T-helper 1 cell treated with Interleukin-12 subunit alpha and Interleukin-12 subunit beta and Interleukin-4 antibody, amounts not matched to agents 30 μg/mL and 1 μg/mL, for 36 hours (primary cell): ENCODE measurements at regions not wholly inside any gene's neighbourhood (a gene's known extent, or its start where the extent isn't known, plus 50 kb on each side); places are given as distances from the start of the nearest gene placed in this dataset.

Experiments used
- H3K27ac Mint-ChIP-seq: one replicate; pipeline ENCODE4 v1.8.0; 2021; ENCODE audit warnings: mild to moderate bottlenecking, mixed read lengths
- H3K27me3 Mint-ChIP-seq: one replicate; pipeline ENCODE4 v1.8.0; 2021; ENCODE audit warnings: low read depth, mixed read lengths
- H3K36me3 Mint-ChIP-seq: one replicate; pipeline ENCODE4 v1.8.0; 2021; ENCODE audit warnings: low read depth, mixed read lengths
- H3K4me1 Mint-ChIP-seq: one replicate; pipeline ENCODE4 v1.8.0; 2021; ENCODE audit warnings: low read depth, mixed read lengths
- H3K4me3 Mint-ChIP-seq: one replicate; pipeline ENCODE4 v1.8.0; 2021; ENCODE audit warnings: mild to moderate bottlenecking, moderate library complexity, mixed read lengths
- H3K9me3 Mint-ChIP-seq: one replicate; pipeline ENCODE4 v1.8.0; 2021; ENCODE audit warnings: mixed read lengths

DNA sequence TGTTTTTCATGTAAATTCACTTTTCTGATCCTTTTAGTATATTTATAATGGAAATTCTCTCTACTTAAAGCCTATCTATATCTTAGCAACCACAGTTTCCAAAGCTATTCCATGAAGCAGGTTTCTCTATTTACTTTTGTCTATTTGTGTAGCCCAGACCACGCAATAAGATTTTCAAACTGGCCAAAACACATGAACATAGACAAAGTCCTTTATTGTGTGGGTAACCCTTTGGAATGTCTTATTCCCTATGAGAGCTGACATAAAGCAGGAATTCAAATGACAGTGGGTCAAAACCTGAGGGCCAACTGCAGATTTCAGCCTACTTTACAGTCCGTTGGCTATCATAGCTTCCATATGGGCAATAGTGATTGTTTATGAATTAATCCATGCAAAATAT lies 252.6 kb downstream of the LTN1 start:
- no peaks in the 10 kb centered on the region for H3K27me3 Mint-ChIP-seq
- no peak overlapping the region for H3K27ac Mint-ChIP-seq

DNA sequence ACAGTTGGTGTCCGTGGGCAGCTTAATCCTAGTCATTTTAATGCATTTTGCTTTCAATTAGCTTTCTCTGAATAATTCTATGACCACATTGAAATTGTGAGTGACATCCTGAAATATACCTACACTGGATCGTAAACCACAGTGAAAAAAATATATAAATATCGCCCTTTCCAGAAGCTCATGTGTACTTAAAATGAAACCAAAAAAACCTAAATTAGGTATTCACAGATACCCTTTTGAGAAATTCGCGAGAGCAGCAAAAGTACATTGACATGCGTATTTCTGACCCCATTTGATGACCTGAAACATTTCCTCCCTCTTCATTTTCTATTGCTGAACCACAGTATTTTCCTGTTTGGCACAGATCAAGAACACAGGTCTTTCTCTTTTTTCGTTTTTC lies 253.8 kb downstream of the LTN1 start:
- H3K4me1 Mint-ChIP-seq, result peaks cover 3% of the 10 kb centered on the region
- peaks cover 4% of the 10 kb centered on the region for H3K9me3 Mint-ChIP-seq
- no peak overlapping the region for H3K27ac Mint-ChIP-seq
- peak overlapping the region; percentile 1 for H3K4me3 Mint-ChIP-seq
- no peaks in the 10 kb centered on the region for H3K27me3 Mint-ChIP-seq
- peaks cover 11% of the 10 kb centered on the region for H3K36me3 Mint-ChIP-seq

More for the DNA sequence above, 252.6 kb downstream of the LTN1 start:
- peaks cover 11% of the 10 kb centered on the region for H3K36me3 Mint-ChIP-seq
- H3K4me3 Mint-ChIP-seq, result no peak overlapping the region
- peaks cover 3% of the 10 kb centered on the region for H3K4me1 Mint-ChIP-seq
- H3K9me3 Mint-ChIP-seq, result peaks cover 4% of the 10 kb centered on the region

DNA sequence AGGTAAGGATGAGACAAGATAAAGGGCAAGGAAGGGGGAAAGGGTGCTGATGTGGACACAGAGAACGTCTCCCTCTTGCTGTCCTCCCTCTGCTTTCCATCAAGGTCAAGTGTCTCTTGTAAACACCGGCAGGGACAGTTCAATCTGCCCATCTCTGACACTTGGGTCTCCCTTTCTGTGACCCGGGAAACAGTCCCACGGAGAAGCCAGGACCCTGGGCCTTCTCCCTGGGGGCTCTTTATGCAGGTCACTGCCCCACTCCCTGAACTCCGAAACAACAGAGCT lies 254.3 kb downstream of the LTN1 start:
- H3K36me3 Mint-ChIP-seq, result peaks cover 9% of the 10 kb centered on the region
- no peaks in the 10 kb centered on the region for H3K27me3 Mint-ChIP-seq
- H3K9me3 Mint-ChIP-seq, result peaks cover 2% of the 10 kb centered on the region
- no peak overlapping the region for H3K27ac Mint-ChIP-seq
- peaks cover 3% of the 10 kb centered on the region for H3K4me1 Mint-ChIP-seq
- H3K4me3 Mint-ChIP-seq, result no peak overlapping the region

DNA sequence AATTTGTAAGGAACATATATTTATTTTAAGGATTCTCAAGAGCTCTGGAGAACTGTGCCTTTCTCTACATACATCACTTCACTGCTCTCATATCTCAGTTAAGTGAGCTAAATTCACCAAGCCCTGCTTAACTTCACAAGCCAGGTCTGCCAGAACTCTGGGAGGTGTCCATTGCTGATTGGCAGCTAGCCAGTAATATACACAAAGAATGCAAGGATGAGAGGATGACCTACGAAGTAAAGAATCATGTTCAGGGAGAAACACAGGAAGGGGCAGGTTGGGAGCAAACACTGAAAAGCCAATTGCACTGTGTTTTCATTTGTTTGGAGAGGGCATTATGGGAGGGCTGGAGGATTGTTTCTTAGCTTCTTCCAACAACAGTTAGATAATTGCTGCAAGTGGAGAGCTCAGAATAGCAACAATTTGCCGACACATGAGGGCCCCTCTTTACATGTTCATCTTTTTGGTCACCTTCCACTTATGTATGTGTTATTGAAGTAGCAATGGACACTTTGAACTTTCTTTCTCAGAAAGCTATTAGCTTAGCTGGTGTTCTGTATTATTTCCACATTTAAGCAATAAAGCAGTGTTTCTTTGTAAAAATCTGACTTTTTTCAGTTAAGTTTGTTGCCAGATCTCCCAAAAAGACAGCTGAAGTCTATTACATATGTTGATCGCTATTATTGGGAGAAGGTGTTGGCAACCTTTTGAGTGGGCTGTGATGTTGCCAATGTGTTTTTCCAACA lies 254.8 kb downstream of the LTN1 start:
- no peaks in the 10 kb centered on the region for H3K9me3 Mint-ChIP-seq
- H3K4me3 Mint-ChIP-seq, result no peak overlapping the region
- H3K27ac Mint-ChIP-seq, result no peak overlapping the region
- H3K36me3 Mint-ChIP-seq, result peaks cover 4% of the 10 kb centered on the region
- H3K27me3 Mint-ChIP-seq, result no peaks in the 10 kb centered on the region
- H3K4me1 Mint-ChIP-seq, result peaks cover 3% of the 10 kb centered on the region

DNA sequence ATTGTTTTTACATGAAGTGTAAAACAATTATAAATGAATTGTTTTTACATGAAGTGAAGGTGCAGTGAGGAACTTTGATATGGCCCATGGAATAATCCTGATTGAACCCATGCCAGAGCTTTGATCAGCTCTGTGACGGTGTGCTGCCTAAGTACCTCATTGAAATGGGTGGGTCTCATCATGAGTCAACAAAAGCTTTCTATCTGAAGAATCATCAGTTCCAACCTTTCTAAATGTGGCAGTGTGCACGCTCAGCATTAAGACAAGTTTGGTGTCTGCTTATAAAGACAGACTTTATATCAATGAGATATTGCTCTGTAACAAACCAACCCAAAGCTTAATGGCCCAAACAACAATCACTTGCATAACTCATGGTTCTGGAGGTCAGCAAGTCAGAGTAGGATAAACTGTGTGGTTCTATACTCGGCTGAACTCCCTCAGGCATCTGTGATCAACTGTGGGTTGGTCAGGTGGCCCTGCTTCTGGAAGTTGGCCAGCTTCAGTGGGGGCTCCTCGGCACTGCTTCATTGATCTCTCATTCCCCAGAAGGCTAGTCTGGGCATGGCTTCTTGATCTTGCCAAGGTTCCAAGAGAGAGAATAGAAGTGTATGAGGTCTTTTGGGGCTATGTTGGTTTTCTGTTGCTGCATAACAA lies 258.0 kb downstream of the LTN1 start:
- Mint-ChIP-seq H3K4me3 (no peak overlapping the region), H3K4me1 (peaks cover 3% of the 10 kb centered on the region), H3K9me3 (no peaks in the 10 kb centered on the region), H3K27me3 (no peaks in the 10 kb centered on the region), H3K36me3 (peaks cover 4% of the 10 kb centered on the region), H3K27ac (no peak overlapping the region)

DNA sequence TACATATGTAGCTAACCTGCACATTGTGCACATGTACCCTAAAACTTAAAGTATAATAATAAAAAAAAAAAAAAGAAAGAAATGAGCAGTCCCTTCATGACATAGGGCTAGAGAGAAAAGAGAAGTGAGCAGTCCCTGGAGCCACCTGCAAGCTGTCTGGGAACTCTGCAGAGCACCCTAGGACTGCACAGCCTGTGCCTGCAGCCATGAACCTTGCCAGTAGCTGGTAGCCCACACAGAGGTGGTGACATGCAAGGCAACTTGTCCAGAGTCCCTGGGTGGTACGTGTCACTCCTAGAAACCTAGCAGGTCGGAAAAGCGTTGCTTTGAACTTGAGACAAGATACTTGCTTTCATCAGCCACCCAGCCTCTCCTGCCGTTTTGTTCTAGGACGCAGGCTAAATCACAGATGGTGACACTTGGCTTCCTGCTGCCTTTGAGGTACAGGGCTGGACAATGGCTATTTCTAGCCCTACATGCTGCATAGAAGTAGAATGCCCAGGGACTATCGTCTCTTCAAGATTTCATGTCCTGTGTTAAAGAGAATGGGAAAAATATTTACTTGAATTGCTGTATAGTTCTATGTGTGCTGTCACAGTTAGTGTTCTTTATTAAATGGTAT lies 260.9 kb downstream of the LTN1 start:
- Mint-ChIP-seq H3K4me1 (no peaks in the 10 kb centered on the region), H3K9me3 (no peaks in the 10 kb centered on the region), H3K4me3 (no peak overlapping the region), H3K27ac (no peak overlapping the region), H3K36me3 (peaks cover 4% of the 10 kb centered on the region), H3K27me3 (no peaks in the 10 kb centered on the region)

DNA sequence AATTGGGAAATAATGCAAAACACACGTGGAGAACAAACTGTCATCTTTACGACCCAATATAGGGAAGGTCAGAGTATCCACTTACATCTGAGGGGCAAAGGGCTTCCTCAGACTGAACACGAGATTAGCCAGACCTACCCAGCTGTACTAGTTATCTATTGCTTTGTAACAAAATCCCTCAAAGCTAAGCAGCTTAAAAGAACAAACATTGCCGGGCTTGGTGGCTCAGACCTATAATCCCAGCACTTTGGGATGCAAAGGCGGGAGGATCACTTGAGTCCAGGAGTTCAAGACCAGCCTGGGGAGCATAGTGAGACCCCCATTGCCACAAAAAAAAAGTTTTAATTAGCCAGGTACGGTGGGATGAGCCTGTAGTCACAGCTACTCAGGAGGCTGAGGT lies 262.8 kb downstream of the LTN1 start:
- no peaks in the 10 kb centered on the region for H3K36me3 Mint-ChIP-seq
- H3K27me3 Mint-ChIP-seq, result no peaks in the 10 kb centered on the region
- no peak overlapping the region for H3K27ac Mint-ChIP-seq
- H3K4me3 Mint-ChIP-seq, result no peak overlapping the region
- H3K4me1 Mint-ChIP-seq, result no peaks in the 10 kb centered on the region
- no peaks in the 10 kb centered on the region for H3K9me3 Mint-ChIP-seq

DNA sequence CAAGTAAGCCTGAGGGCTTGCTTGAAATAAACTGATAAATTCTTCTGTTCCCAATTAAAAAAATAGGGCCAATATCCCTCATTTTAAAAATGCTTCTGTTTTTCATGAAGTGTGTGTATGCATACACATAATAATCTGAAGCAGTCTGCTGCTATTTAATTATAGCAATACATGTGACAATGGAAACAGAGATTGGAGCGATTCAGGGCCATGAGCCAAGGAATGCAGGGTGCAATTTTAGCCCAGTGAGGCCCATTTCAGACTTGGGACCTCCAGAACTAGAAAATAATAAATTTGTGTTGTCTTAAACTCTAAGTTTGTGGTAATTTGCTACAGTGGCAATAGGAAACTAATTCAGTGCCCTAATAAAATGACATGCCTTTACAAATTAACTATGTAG lies 264.9 kb downstream of the LTN1 start:
- H3K9me3 Mint-ChIP-seq, result no peaks in the 10 kb centered on the region
- no peaks in the 10 kb centered on the region for H3K27me3 Mint-ChIP-seq
- H3K36me3 Mint-ChIP-seq, result peaks cover 4% of the 10 kb centered on the region
- H3K4me3 Mint-ChIP-seq, result no peak overlapping the region
- H3K4me1 Mint-ChIP-seq, result no peaks in the 10 kb centered on the region
- H3K27ac Mint-ChIP-seq, result no peak overlapping the region

DNA sequence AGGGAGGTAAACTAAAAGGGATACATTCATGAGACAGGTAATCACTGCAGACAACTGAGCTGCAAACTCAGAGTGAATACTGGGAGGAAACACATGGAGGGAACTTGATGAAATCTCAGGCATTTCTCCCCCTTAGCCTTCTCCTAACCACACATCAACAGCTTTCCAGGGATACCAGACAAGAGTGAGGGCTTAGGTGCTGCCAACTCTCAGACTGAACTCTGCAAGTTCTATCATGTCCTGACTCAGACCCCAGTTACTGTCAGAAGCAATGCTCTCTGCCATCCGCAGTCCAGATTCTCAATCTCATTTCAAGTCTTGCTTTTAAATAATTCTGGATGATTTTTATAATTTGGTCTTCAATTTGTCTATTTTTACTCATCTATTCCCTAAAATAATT lies 267.3 kb downstream of the LTN1 start:
- Mint-ChIP-seq H3K36me3 (peaks cover 4% of the 10 kb centered on the region), H3K27me3 (no peaks in the 10 kb centered on the region), H3K27ac (no peak overlapping the region), H3K4me3 (no peak overlapping the region), H3K9me3 (no peaks in the 10 kb centered on the region), H3K4me1 (no peaks in the 10 kb centered on the region)

DNA sequence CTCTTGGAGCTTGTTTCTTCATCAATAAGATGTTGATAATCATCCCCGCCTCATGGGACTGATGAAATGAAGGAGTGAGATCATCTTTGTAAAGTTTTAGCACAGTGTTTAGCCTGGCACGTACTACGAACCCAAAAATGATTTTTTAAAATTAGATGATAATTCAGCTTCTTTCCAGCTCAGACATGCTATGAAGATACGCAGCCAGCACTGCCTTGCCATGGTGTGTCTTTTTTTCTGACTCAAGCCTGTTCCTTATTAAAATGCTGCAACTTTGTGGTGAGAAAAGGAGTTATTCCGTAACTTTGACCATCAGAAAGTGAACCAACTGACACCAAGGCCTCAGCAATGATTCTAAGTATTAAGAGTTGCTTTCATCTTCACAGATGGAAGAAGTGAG lies 269.0 kb downstream of the LTN1 start:
- H3K4me1 Mint-ChIP-seq, result peaks cover 4% of the 10 kb centered on the region

DNA sequence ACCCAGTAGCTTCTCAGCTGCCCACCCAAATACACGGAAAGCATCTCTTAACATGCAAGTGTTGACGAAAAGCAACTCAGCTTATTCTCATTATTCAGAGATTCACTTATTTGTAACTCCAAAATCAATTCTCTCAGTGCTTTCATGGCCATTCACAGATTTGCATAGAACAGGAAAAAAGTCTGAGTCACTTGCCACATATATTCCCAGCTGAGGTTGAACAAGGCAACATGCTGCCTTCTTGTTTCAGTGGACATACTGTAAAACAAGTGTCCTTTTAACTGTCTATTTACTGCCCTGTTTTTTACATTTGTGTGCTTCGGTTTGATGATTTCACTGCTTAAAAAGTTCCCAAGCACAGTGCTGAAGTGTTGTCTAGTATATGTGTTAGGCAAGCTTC lies 273.0 kb downstream of the LTN1 start:
- H3K27me3 Mint-ChIP-seq, result no peaks in the 10 kb centered on the region

More for the DNA sequence above, 269.0 kb downstream of the LTN1 start:
- H3K9me3 Mint-ChIP-seq, result peaks cover 8% of the 10 kb centered on the region
- no peaks in the 10 kb centered on the region for H3K27me3 Mint-ChIP-seq
- no peak overlapping the region for H3K27ac Mint-ChIP-seq
- peaks cover 13% of the 10 kb centered on the region for H3K36me3 Mint-ChIP-seq
- H3K4me3 Mint-ChIP-seq, result no peak overlapping the region

DNA sequence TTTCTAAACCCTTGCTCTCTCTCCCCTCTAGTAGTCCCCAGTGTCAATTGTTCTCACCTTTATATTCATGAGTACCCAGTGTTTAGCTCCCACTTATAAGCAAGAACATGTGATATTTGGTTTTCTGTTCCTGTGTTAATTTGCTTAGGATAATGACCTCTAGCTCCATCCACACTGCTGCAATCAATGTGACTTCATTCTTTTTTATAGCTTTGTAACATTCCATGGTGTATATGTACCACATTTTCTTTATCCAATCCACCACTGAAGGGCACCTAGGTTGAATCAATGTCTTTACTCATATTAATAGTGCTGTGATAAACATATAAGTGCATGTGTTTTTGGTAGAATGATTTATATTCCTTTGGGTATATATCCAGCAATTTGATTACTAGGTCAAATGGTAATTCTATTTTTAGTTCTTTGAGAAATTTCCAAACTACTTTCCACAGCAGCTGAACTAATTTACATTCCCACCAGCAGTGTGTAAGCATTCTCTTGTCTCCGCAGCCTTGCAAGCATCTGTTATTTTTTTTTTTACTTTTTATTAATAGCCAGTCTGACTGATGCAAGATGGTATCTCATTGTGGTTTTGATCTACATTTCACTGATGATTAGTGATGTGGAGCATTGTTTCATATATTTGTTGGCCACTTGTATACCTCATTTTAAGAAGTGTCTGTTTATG lies 277.8 kb downstream of the LTN1 start:
- Mint-ChIP-seq H3K4me1 (peaks cover 28% of the 10 kb centered on the region), H3K27me3 (no peaks in the 10 kb centered on the region), H3K27ac (no peak overlapping the region), H3K36me3 (peaks cover 21% of the 10 kb centered on the region), H3K9me3 (peaks cover 8% of the 10 kb centered on the region), H3K4me3 (no peak overlapping the region)

More for the DNA sequence above, 273.0 kb downstream of the LTN1 start:
- peaks cover 8% of the 10 kb centered on the region for H3K9me3 Mint-ChIP-seq
- no peak overlapping the region for H3K4me3 Mint-ChIP-seq
- H3K36me3 Mint-ChIP-seq, result peaks cover 25% of the 10 kb centered on the region
- H3K27ac Mint-ChIP-seq, result no peak overlapping the region
- H3K4me1 Mint-ChIP-seq, result peaks cover 28% of the 10 kb centered on the region

DNA sequence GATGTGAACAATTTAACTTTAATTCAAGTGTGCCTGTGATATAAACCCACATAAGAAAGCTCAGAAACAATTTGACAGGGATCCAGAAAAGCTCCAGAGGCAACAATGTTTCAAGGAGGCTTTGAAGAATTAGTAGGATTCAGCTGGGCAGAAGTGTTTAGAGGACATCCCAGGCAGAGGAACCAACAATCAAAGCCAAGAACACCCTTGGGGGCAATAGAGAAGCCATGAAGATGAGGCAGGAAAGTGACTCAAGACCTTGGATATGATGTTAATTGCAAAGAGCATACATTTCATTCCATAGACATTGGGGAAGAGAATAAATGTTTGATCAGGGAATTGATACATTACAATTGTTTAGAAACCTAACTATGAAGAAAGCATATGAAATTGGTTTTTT lies 280.3 kb downstream of the LTN1 start:
- no peak overlapping the region for H3K4me3 Mint-ChIP-seq
- H3K4me1 Mint-ChIP-seq, result peaks cover 17% of the 10 kb centered on the region
- no peaks in the 10 kb centered on the region for H3K27me3 Mint-ChIP-seq
- H3K9me3 Mint-ChIP-seq, result no peaks in the 10 kb centered on the region
- H3K36me3 Mint-ChIP-seq, result peaks cover 3% of the 10 kb centered on the region
- no peak overlapping the region for H3K27ac Mint-ChIP-seq

DNA sequence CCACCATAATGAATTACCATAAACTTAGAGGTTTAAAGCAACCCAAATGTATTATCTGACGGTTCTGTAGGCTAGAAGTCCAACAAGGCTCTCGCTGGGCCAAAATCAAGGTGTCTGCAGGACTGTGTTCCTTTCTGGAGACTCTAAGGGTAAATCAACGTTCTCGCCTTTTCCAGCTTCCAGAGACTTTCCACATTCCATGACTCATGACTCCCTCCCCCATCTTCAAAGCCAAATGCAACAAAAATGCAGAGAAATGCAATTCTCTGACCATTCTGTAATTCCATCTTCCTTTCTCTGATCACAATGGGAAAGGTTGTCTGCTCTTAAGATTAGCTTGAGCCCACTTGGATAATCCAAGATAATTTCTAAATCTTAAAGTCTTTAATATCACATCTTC lies 287.1 kb downstream of the LTN1 start:
- Mint-ChIP-seq H3K27ac (no peak overlapping the region), H3K4me1 (no peaks in the 10 kb centered on the region), H3K4me3 (no peak overlapping the region), H3K9me3 (peaks cover 18% of the 10 kb centered on the region), H3K36me3 (peaks cover 7% of the 10 kb centered on the region), H3K27me3 (no peaks in the 10 kb centered on the region)

DNA sequence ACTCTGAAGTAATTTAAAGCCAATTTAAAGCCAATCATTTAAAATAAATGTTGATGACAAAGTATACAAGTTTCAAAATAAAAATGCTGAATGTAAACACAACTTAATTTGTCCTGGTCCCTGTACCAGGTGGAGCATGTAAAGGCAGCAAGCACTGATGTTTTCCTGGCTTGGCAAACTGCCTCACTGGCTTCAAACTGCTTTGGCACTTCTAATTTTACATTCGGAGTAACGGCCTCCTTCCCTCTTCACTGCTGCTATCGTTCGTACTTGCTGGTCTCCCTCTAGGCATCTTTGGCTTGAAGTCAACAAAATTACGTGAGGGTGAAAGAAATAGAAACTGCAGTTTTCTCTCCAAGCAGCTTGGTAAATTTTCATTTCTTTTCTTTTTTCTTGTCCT lies 287.9 kb downstream of the LTN1 start:
- Mint-ChIP-seq H3K36me3 (peaks cover 7% of the 10 kb centered on the region), H3K9me3 (peaks cover 18% of the 10 kb centered on the region), H3K4me1 (no peaks in the 10 kb centered on the region), H3K4me3 (no peak overlapping the region), H3K27ac (no peak overlapping the region), H3K27me3 (no peaks in the 10 kb centered on the region)
